ENCODE measurements at regions not wholly inside any gene's neighbourhood (a gene's known extent, or its start where the extent isn't known, plus 50 kb on each side); places are given as distances from the start of the nearest gene placed in this dataset.

GRCh38 chr1:117681901-117682250, 76.0 kb downstream of the TENT5C start:
- Histone ChIP-seq H3K4me1 (peaks cover 43% of the 10 kb centered on the region), H3K27me3 (no peaks in the 10 kb centered on the region), H3K36me3 (replicated peaks in 1 of 2; ENCODE audit: insufficient read depth in 1 of 2, low read depth in 2 of 2) (no peaks in the 10 kb centered on the region), H3K9me3 (no peaks in the 10 kb centered on the region), H3K27ac (no peak overlapping the region), H3K4me3 (no peak overlapping the region)
- 88 to 95% methylated on average over 3 of the region's 3 CpGs for WGBS, 2 donors
- TF ChIP-seq CTCF (IDR thresholded peaks at IDR 0.05), result no peak
- no peak for TF ChIP-seq POLR2A (IDR thresholded peaks at IDR 0.05)
- DNase-seq, result no peak
- no peak for ATAC-seq
- intact Hi-C loops (cut with DNase I), result loop anchor here (10.0 kb wide), 1 partner anchor 63 kb away; no protein-coding TSS in a partner anchor

GRCh38 chr1:117682372-117682771, 76.5 kb downstream of the TENT5C start:
- Histone ChIP-seq H3K4me3 (no peak overlapping the region), H3K4me1 (peaks cover 40% of the 10 kb centered on the region), H3K27ac (no peak overlapping the region), H3K27me3 (no peaks in the 10 kb centered on the region), H3K36me3 (replicated peaks in 1 of 2; ENCODE audit: insufficient read depth in 1 of 2, low read depth in 2 of 2) (no peaks in the 10 kb centered on the region), H3K9me3 (no peaks in the 10 kb centered on the region)
- TF ChIP-seq CTCF (IDR thresholded peaks at IDR 0.05) (no peak), POLR2A (IDR thresholded peaks at IDR 0.05) (no peak)
- DNase-seq (no peak), ATAC-seq (no peak)
- intact Hi-C loops (cut with DNase I), result loop anchor here (10.0 kb wide), 1 partner anchor 62 kb away; no protein-coding TSS in a partner anchor
- 93 to 99% methylated on average over 4 of the region's 4 CpGs for WGBS, 2 donors

- no peak for TF ChIP-seq CTCF (IDR thresholded peaks at IDR 0.05)
- Histone ChIP-seq H3K4me3 (no peak overlapping the region), H3K9me3 (no peaks in the 10 kb centered on the region), H3K4me1 (peaks cover 29% of the 10 kb centered on the region), H3K27me3 (no peaks in the 10 kb centered on the region), H3K27ac (no peak overlapping the region), H3K36me3 (replicated peaks in 1 of 2; ENCODE audit: insufficient read depth in 1 of 2, low read depth in 2 of 2) (no peaks in the 10 kb centered on the region)
- WGBS, 2 donors, result 66 to 77% methylated on average over 6 of the region's 6 CpGs
- DNase-seq (no peak), ATAC-seq (no peak)
- intact Hi-C loops (cut with DNase I), result loop anchor here (10.0 kb wide), 1 partner anchor 61 kb away; no protein-coding TSS in a partner anchor
Measured at GRCh38 chr1:117683571-117684285, 77.9 kb downstream of the TENT5C start.

GRCh38 chr1:117685936-117686806, 80.3 kb downstream of the TENT5C start:
- H3K4me1 ChIP-seq, result peaks cover 22% of the 10 kb centered on the region
- ATAC-seq, result peak; percentile 20
- intact Hi-C loops (cut with DNase I), result loop anchor here (10.0 kb wide), 1 partner anchor 59 kb away; no protein-coding TSS in a partner anchor
- 43 to 44% methylated on average over 6 of the region's 6 CpGs for WGBS, 2 donors
- no peak overlapping the region for H3K4me3 ChIP-seq
- H3K9me3 ChIP-seq, result no peaks in the 10 kb centered on the region
- no peak overlapping the region for H3K27ac ChIP-seq
- no peaks in the 10 kb centered on the region for H3K36me3 ChIP-seq (replicated peaks in 1 of 2; ENCODE audit: insufficient read depth in 1 of 2, low read depth in 2 of 2)
- peak in 2 of 4 donors; percentile 16 to 25 for DNase-seq
- no peaks in the 10 kb centered on the region for H3K27me3 ChIP-seq
- TF ChIP-seq CTCF (IDR thresholded peaks at IDR 0.05), result no peak
- TF ChIP-seq POLR2A (IDR thresholded peaks at IDR 0.05), result no peak

Measured in body of pancreas (tissue), 4 donors.